Motor neuron (in vitro differentiated cells): ENCODE measurements at regions not wholly inside any gene's neighbourhood (a gene's known extent, or its start where the extent isn't known, plus 50 kb on each side); places are given as distances from the start of the nearest gene placed in this dataset.
A peak's percentile ranks its signal among the peaks of the same experiment; 100 is the strongest.

Source experiments
- ATAC-seq, 8 experiments: fragments of 200-7000 bp; cut with Tn5 transposase; replicated peaks in 6 of 8; 2 replicates each; pipeline ENCODE4 v1.8.0; 2021; ENCODE audit warnings: mild to moderate bottlenecking in 8 of 8, moderate library complexity in 8 of 8
- H3K27ac ChIP-seq, 2 donors: fragments of 250-450 bp; sonication (Bioruptor Pico); 2 replicates each; pipeline ENCODE4 v1.9.0; 2021; ENCODE audit warnings: antibody characterized with exemption in 2 of 2, mild to moderate bottlenecking in 2 of 2, moderate library complexity in 1 of 2
- H3K4me1 ChIP-seq, 2 donors: fragments of 250-450 bp; sonication (Bioruptor Pico); replicated peaks in 1 of 2; 2 replicates each; pipeline ENCODE4 v1.6.1; 2021; ENCODE audit warnings: antibody characterized with exemption in 2 of 2, mild to moderate bottlenecking in 2 of 2, moderate library complexity in 1 of 2
- H3K4me3 ChIP-seq, 5 donors: fragments of 250-450 bp; sonication (Bioruptor Pico); 2 replicates each; pipeline ENCODE4 v1.9.0; 2021; ENCODE audit warnings: antibody characterized with exemption in 5 of 5, mild to moderate bottlenecking in 5 of 5, moderate library complexity in 4 of 5
- WGBS, 10 experiments: fragments of 450-650 bp; shearing (Covaris generic); methylation state at CpG; one replicate each; pipeline ENCODE4 v1.0.0; 2022; 5-methylcytosine and 5-hydroxymethylcytosine counted together
- in situ Hi-C, 9 experiments: fragments of 400-800 bp; cut with MboI; loops; one replicate each; pipeline ENCODE4 v1.15.0; 2021; ENCODE audit warnings: low sequenced_read_pairs in 9 of 9, low pct_unique_long_range_greater_than_20kb in 2 of 9; ENCODE audit not compliant: unreplicated experiment in 9 of 9

- ATAC-seq, result no peak
These were observed 120.4 kb upstream of the MAP3K7 start for GRCh38 chr6:90707246-90707645.

DNA sequence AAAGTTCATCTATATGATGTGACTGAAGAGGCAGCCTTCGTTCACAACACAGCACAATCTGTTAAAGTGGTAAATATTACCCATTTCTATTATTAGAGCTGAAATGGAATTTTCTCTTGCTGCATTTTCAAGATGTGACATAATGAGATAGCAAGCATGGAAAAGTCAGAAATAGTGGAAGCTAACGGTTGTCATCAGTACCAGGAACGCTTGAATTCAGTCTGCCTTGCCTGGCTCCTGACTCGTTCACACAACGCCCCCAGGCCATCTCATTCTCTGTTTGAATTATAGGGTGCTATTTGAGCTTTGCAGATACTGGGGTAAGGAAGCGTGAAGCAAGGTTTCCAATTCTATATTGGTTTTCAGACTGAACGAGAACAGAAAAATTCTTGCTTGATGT lies 116.5 kb upstream of the MAP3K7 start:
- no peak overlapping the region for H3K4me3 ChIP-seq
- H3K4me1 ChIP-seq, result peaks cover 11 to 17% of the 10 kb centered on the region in 2 donors
- in situ Hi-C loops, result no loop called here
- ATAC-seq, result no peak
- WGBS, 10 experiments, result 7 to 100% (median 85%) methylated on average over 1 to 7 of the region's 7 CpGs
- H3K27ac ChIP-seq, result no peak overlapping the region

More at GRCh38 chr6:90707246-90707645, 120.4 kb upstream of the MAP3K7 start:
- in situ Hi-C loops, result no loop called here
- peaks cover 24 to 29% of the 10 kb centered on the region in 2 donors for H3K4me1 ChIP-seq
- WGBS, 10 experiments, result 25 to 100% (median 90%) methylated on average over 1 to 2 of the region's 2 CpGs; no CpG with 5 or more reads in 4 of the 10 experiments
- no peak overlapping the region for H3K27ac ChIP-seq
- no peak overlapping the region for H3K4me3 ChIP-seq

- Histone ChIP-seq H3K4me3 (no peak overlapping the region), H3K4me1 (peaks cover 0 to 3% of the 10 kb centered on the region in 2 donors), H3K27ac (no peak overlapping the region)
- ATAC-seq, result no peak
- in situ Hi-C loops, result no loop called here
- 0 to 100% (median 70%) methylated on average over 1 of the region's 1 CpG; no CpG with 5 or more reads in 4 of the 10 experiments for WGBS, 10 experiments
These were observed 115.1 kb upstream of the MAP3K7 start for GRCh38 chr6:90701926-90702325.

DNA sequence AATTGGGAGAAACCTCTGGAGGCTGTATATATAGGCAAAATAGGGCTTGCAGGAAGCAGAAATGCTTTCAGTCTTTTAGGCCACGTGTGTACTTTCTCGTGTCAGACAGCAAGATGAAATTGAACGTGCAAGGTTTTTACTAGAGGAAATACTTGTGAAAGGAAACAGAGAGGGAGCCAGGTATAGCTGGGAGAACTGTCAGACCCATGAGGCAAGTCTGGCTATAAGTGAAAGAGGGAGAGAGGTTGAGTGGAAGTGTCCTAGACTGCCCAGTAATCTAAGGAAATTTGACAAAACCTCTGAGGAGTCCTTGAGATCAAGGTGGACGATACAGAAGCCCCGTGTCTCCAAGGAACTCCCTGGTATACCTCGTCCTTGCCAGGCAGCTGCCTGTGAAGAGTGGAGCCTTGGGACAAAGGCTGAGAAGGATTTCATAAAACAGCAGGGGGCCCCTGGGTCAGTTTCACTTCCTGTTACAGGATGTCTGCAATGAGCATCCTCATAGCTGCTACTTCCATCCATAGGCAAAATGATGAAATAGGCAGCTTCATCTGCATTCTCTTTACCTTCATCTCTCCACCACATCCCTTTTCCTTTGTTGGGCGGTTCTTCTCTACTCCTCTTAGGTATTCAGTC lies 114.4 kb upstream of the MAP3K7 start:
- in situ Hi-C loops, result no loop called here
- Histone ChIP-seq H3K27ac (no peak overlapping the region), H3K4me3 (no peak overlapping the region), H3K4me1 (peaks cover 0 to 3% of the 10 kb centered on the region in 2 donors)
- ATAC-seq, result peak in 2 of 8 experiments; percentile 23 to 46
- WGBS, 10 experiments, result 0 to 100% (median 75%) methylated on average over 1 to 7 of the region's 7 CpGs

DNA sequence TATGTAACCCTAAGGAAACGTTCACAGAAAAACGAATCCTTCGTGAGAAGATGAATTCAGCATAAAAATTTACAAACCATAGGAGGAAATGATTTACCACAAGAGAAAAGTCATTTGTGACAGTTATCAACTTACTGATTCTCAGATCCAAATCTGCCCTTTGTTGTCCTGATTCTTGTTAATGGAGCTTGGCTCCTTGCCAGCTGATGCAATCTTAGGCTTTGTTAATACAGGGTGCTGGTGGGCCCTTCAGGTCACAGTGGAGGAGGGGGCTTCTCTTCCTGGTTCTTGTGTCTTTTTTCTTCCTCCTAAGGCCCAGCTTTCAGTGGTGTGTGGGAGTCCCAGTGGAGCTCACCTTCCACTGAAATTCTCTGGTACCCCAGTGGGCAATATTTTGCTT lies 108.4 kb upstream of the MAP3K7 start:
- H3K4me3 ChIP-seq, result no peak overlapping the region
- H3K4me1 ChIP-seq, result no peaks in the 10 kb centered on the region
- no peak overlapping the region for H3K27ac ChIP-seq
- WGBS, 10 experiments, result 38 to 90% (median 70%) methylated on average over 2 to 3 of the region's 3 CpGs; no CpG with 5 or more reads in 1 of the 10 experiments
- in situ Hi-C loops, result no loop called here
- peak in 2 of 8 experiments; percentile 22 to 37 for ATAC-seq

DNA sequence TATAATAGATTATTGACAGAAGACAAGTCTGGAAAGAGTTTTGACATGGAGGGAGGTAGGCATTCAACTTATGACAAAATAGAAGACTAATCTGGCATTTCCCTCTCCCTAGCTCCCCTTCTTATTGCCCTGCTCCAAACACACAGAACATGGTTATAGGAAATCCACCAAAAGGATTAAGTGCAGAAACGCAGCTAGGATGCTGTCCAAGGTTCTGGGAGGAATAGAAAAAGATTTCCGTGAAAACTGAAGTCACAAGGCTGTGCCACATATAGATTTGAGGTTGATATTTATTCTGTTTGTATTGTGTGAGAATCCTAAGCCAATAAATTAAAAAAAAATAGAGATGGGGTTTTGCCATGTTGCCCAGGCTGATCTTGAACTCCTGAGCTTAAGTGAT lies 107.9 kb upstream of the MAP3K7 start:
- no peak for ATAC-seq
- 10 to 88% (median 74%) methylated on average over 1 to 2 of the region's 2 CpGs; no CpG with 5 or more reads in 2 of the 10 experiments for WGBS, 10 experiments
- no peak overlapping the region for H3K27ac ChIP-seq
- in situ Hi-C loops, result no loop called here
- no peaks in the 10 kb centered on the region for H3K4me1 ChIP-seq
- H3K4me3 ChIP-seq, result no peak overlapping the region

GRCh38 chr6:90691823-90692222 lies 105.0 kb upstream of the MAP3K7 start:
- H3K27ac ChIP-seq, result no peak overlapping the region
- no peaks in the 10 kb centered on the region for H3K4me1 ChIP-seq
- in situ Hi-C loops, result no loop called here
- 0 to 89% (median 60%) methylated on average over 1 of the region's 1 CpG; no CpG with 5 or more reads in 5 of the 10 experiments for WGBS, 10 experiments
- H3K4me3 ChIP-seq, result no peak overlapping the region
- ATAC-seq, result no peak

GRCh38 chr6:90689172-90689571 lies 102.3 kb upstream of the MAP3K7 start:
- Histone ChIP-seq H3K4me3 (no peak overlapping the region), H3K27ac (no peak overlapping the region), H3K4me1 (no peaks in the 10 kb centered on the region)
- in situ Hi-C loops, result no loop called here
- no peak for ATAC-seq

DNA sequence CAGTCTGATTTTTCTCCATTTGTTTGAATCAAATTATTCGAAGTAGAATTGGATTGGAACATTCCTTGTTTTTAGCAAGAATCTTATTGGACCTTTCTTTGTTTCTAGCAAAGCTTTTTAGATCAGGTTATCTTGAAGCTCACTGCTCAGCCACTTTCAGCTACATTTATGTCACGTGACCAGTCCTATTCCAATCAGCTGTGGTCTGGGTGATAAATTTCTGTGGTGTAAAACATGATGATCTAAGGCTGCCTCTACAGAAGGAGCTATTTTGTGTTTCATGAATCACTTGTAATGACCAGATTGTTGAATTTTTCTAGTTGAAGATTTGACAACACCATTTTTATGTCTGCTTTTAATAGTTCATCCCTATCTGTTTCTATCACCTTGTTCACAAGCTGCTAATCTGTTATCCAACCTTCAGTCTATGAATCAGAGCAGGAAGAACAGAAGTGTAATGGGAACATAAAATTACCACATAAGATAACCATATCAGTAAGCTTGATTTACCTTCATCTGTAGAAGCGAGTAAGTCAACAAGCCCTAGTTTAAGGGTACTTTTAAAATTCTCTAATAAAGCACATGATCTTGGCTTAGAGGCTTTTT lies 101.0 kb upstream of the MAP3K7 start:
- in situ Hi-C loops, result no loop called here
- peak in 4 of 8 experiments; percentile 33 to 80 (median 68) for ATAC-seq
- Histone ChIP-seq H3K27ac (no peak overlapping the region), H3K4me3 (no peak overlapping the region), H3K4me1 (no peaks in the 10 kb centered on the region)
- 0 to 100% (median 59%) methylated on average over 1 to 3 of the region's 3 CpGs for WGBS, 10 experiments

- Histone ChIP-seq H3K27ac (no peak overlapping the region), H3K4me1 (peaks cover 0 to 11% of the 10 kb centered on the region in 2 donors), H3K4me3 (no peak overlapping the region)
- 0 to 100% (median 80%) methylated on average over 1 to 2 of the region's 2 CpGs; no CpG with 5 or more reads in 1 of the 10 experiments for WGBS, 10 experiments
- in situ Hi-C loops, result no loop called here
- no peak for ATAC-seq
These were observed 95.0 kb upstream of the MAP3K7 start for GRCh38 chr6:90681863-90682262.

DNA sequence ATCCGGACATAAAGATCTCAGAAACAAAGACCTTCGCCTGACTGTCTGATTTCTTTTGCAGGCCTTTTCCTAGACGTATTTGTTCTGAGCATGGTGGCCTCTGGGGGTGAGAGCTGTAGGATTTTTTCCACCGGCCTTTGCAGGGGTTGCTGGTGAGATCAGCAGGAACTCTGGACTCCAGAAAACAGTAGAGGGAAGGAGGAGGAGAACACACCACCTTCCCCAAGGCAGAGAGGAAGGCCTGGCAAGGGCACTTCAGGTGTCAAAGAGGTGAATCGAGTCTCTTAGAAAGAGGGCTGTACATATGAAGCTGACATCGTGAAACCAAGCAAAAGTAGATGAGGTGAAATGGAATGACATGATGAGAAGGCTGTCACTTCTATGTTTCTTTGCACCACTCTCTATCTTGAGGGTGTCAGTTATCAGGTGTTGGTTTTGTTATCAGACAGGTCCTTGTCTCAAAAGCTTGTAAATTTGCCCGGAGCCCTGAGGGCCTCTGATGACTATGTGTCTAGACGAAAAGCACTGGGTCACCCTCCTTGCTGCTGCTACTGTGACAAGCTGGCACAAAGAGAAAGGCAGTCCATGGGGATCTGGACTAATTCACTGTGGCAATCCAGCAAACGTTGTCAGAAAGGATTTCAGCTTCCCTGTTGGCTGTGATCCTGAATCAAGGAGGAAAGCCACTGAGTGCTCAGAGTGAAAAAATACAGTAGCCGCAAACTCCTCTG lies 91.3 kb upstream of the MAP3K7 start:
- 0 to 90% (median 74%) methylated on average over 1 to 8 of the region's 10 CpGs; no CpG with 5 or more reads in 1 of the 10 experiments for WGBS, 10 experiments
- ATAC-seq, result no peak
- Histone ChIP-seq H3K4me1 (peaks cover 0 to 11% of the 10 kb centered on the region in 2 donors), H3K4me3 (no peak overlapping the region), H3K27ac (no peak overlapping the region)
- in situ Hi-C loops, result no loop called here

DNA sequence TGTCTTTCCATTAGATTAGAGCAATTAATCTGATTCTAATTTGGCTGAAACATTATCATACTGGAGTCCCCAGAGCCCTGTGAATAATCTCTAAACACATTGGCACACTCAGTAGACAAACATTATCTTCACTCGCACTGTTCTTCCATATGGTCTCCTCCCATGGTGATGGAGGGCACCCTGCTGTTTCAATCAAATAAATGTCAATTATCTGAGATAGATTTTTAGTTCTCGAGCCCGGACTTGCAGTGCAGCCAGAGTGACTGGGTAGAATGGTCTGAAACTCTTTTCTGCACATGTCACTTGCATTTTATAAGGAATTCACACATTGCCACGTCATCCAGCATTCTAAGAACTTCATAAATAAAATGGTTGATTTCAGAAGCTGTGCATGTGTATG lies 90.6 kb upstream of the MAP3K7 start:
- ATAC-seq, result peak in 2 of 8 experiments; percentile 41 to 95
- in situ Hi-C loops, result no loop called here
- 0 to 77% (median 55%) methylated on average over 1 to 4 of the region's 4 CpGs; no CpG with 5 or more reads in 2 of the 10 experiments for WGBS, 10 experiments
- H3K4me1 ChIP-seq, result peaks cover 0 to 11% of the 10 kb centered on the region in 2 donors
- no peak overlapping the region for H3K27ac ChIP-seq
- H3K4me3 ChIP-seq, result no peak overlapping the region

DNA sequence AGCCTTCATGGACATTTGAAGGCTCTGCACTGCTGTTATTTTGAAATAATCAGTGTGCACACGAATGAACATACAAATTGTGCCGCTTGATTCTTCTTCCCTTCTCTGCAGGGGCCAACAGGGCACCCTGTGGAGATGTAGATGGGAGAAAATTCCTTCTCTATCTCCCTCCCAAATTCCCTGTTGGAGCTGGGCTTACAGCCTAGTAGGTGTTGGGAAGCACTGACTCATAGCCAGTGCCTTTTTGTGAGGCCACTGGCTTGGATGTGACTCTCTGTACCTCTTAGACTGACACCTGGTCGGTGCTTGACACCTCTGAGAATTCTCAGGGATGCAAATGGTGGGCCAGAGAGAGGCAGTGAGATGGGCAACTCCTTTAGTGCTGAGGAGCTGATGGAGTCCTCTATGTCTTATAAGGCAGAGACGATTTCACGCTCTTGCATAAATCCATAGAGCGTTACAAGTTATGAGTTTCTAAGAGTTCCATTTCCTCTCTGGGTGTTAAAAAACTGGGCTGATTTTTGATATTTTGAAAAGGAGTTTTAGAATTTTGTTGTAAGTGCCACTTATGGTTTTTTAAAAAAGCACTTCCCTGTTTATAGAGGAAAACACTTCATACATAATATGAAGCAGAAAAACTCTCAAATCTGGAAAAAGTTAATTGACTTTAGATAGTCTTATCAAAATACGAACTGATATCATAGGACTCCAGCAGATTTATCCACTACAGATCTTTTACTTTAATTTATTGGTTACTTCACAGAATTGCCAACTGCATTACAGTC lies 89.8 kb upstream of the MAP3K7 start:
- no peak for ATAC-seq
- Histone ChIP-seq H3K4me3 (no peak overlapping the region), H3K27ac (no peak overlapping the region), H3K4me1 (peaks cover 0 to 11% of the 10 kb centered on the region in 2 donors)
- in situ Hi-C loops, result no loop called here
- WGBS, 10 experiments, result 0 to 94% (median 50%) methylated on average over 1 to 7 of the region's 7 CpGs; no CpG with 5 or more reads in 1 of the 10 experiments
